Ureter (tissue), 1 donor: ENCODE measurements at regions not wholly inside any gene's neighbourhood (a gene's known extent, or its start where the extent isn't known, plus 50 kb on each side); places are given as distances from the start of the nearest gene placed in this dataset.
"Not testable (repeated sequence)": the region's sequence is repeated elsewhere in the genome, so short reads cannot be mapped to it uniquely, and the experiment has no call there.

Experiments
- DNase-seq: peaks from one replicate; pipeline ENCODE4 v3.0.0-alpha.2; 2020; ENCODE audit warnings: low spot score
- donor health status: DM: yes; HTN: yes; CAD: no.

DNA sequence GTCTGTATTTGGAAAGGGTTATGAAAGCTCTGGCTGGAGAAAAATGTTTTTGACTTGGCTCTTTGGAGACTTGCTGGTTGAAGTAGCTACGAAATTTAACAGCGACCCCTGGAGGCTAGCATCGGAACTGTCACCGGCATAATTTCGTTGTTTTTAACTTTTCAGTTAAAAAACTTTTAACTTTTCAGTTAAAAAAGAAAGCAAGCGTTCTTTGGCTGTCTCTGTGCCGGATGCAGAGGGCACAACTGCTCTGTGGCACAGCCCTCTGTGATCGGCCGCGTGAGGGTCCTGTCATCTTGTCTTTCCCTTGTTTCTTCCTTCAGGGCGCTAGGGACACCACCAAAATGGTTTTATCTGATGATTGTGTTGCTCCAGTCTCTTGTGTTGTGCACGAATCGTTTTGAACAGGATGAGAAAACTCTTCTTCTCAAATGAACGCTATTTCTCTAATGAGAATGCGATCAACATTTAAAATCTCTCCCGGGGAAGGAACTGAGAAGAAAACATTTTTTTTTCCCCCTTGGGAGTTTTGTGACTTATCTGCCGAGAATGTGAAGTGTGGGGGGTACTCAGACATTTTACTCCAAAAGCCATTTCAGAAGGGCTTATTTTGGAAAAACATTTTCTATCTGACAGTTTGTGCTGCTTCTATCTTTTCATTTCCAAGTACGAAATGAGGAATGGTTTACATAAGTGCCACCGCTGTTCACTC is 57.1 kb downstream of the ADCYAP1 start:
- DNase-seq: no peak

DNA sequence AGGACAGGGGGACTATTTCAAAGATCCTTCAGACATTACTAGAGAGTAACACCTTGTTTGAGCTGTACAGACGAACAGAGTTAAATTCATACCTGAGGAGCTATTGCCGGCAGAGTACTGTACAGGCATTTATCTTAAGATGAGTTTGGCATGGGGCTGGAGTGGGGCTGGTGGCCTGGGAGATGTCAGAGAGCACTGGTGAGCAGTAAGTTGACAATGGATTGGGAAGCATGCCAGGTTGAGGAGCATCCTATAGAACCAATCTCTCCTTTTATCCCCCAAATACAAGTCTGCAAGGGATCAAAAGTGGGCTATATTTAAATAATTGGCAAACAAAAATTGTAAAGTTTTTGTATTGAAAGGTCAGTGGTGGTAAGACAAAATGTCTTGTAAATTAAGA is 58.6 kb downstream of the ADCYAP1 start:
- no peak for DNase-seq

DNA sequence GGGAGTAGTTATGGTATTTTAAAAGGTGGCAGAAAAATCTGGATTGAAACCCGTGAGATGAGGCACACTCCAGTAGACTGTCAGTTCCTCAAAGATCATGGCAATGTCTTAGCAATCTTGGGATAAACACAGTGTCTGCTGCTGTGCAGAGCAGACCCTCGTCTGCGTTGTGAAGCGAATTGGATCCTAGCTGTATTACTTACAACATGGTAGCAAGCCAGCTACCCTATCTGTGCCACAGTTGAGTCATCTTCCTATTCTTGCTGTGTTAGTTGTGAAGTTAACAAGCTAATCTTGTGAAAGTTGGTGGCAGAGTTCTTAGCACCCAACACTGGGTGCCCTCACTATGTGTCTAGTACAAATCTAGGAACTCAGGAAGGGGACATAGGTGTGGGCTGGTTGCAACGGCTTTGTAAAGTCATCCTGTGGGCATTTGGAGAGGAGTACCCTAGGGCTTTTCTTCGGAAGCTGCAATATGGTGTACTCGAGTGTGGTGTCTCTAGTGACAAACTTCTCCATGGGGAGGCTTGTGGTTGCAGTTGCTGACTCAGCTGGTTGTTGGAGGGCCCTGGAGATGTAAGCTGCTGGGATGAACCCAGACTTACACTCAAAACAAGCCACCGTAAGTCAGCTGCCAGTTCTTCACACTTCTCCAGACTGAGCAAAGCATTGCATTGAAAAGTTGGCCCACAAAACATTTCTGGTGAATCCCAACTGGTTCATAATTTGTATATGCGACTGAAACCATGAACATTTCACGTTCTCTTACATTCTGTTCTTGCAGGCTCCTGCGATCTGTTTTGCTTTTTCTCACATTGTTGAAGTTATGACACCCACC is 61.5 kb downstream of the ADCYAP1 start:
- DNase-seq: no peak

DNA sequence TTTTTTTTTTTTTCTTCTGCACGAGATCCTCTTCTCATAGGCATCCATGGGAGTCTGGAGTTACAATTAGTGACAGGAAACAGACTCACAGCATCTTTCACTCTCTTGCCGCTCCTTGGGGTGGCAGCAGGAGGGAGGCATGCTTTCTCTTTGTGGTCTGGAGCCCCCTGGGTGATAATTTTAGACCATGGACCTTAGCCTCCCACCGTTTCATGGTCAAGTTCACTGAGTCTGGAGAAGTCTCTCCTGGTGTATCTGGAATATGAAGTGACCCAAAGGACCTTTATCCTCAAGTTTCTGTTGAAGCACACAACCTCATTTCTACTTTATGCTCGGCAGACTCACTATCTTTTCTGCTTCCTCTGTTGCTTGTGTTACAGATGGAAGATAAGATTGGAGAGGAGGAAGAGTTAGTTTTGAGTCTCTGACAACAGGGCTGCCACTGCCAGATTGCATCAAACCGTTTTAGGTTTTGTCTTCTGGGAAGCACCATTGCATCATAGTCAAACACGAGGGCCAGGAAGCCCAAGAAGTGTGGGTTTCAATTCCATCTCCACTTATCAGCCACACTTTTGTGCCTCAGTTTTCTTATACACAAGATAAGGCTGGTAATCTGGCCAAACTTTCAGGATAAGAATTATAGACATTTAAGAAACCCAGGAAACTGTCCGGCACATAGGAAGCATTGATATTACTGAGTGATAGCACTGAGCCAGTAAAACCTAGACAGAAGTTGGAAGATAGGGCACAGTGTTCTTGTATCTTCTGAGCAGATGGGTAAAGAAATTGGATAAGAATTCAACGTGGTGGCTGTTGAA is 62.3 kb downstream of the ADCYAP1 start:
- no peak for DNase-seq

DNA sequence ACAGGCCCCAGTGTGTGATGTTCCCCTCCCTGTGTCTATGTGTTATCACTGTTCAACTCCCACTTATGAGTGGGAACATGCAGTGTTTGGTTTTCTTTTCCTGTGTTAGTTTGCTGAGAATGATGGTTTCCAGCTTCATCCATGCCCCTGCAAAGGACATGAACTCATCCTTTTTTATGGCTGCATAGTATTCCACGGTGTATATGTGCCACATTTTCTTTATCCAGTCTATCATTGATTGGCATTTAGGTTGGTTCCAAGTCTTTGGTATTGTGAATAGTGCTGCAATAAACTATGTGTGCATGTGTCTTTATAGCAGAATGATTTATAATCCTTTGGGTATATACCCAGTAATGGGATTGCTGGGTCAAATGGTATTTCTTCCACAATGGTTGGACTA is 64.2 kb downstream of the ADCYAP1 start:
- not testable (repeated sequence) for DNase-seq

DNA sequence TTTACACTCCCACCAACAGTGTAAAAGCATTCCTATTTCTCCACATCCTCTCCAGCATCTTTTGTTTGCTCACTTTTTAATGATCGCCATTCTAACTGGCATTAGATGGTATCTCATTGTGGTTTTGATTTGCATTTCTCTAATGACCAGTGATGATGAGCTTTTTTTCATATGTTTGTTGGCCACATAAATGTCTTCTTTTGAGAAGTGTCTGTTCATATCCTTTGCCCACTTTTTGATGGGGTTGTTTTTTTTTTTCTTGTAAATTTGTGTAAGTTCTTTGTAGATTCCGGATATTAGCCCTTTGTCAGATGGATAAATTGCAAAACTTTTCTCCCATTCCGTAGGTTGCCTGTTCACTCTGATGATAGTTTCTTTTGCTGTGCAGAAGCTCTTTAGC is 64.6 kb downstream of the ADCYAP1 start:
- not testable (repeated sequence) for DNase-seq

DNA sequence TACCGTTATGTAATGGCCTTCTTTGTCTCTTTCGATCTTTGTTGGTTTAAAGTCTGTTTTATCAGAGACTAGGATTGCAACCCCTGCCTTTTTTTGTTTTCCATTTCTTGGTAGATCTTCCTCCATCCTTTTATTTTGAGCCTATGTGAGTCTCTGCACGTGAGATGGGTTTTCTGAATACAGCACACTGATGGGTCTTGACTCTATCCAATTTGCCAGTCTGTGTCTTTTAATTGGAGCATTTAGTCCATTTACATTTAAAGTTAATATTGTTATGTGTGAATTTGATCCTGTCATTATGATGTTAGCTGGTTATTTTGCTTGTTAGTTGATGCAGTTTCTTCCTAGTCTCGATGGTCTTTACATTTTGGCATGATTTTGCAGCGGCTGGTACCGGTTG is 69.9 kb downstream of the ADCYAP1 start:
- not testable (repeated sequence) for DNase-seq

DNA sequence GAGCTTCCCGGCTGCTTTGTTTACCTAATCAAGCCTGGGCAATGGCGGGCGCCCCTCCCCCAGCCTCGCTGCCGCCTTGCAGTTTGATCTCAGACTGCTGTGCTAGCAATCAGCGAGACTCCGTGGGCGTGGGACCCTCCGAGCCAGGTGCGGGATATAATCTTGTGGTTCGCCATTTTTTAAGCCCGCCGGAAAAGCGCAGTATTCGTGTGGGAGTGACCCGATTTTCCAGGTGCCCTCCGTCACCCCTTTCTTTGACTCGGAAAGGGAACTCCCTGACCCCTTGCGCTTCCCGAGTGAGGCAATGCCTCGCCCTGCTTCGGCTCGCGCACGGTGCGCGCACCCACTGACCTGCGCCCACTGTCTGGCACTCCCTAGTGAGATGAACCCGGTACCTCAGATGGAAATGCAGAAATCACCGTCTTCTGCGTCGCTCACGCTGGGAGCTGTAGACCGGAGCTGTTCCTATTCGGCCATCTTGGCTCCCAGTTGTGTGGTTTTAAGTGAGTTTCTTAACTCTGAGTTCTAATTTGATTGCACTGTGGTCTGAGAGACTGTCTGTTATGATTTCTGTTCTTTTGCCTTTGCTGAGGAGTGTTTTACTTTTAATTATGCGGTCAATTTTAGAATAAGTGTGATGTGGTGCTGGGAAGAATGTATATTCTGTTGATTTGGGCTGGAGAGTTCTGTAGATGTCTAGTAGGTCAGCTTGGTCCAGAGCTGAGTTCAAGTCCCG is 71.9 kb downstream of the ADCYAP1 start:
- not testable (repeated sequence) for DNase-seq

DNA sequence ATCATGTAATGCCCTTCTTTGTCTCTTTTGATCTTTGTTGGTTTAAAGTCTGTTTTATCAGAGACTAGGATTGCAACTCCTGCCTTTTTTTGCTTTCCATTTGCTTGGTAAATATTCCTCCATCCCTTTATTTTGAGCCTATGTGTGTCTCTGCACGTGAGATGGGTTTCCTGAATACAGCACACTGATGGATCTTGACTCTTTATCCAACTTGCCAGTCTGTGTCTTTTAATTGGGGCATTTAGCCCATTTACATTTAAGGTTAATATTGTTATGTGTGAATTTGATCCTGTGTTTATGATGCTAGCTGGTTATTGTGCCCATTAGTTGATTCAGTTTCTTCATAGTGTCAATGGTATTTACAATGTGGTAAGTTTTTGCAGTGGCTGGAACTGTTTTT is 72.7 kb downstream of the ADCYAP1 start:
- DNase-seq: not testable (repeated sequence)

DNA sequence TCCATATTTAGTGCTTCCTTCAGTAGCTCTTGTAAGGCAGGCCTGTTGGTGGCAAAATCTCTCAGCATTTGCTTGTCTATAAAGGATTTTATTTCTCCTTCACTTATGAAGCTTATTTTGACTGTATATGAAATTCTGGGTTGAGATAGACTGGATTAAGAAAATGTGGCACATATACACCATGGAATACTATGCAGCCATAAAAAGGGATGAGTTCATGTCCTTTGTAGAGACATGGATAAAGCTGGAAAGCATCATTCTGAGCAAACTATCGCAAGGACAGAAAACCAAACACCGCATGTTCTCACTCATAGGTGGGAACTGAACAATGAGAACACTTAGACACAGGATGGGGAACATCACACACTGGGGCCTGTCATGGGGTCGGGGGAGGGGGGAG is 73.1 kb downstream of the ADCYAP1 start:
- not testable (repeated sequence) for DNase-seq

DNA sequence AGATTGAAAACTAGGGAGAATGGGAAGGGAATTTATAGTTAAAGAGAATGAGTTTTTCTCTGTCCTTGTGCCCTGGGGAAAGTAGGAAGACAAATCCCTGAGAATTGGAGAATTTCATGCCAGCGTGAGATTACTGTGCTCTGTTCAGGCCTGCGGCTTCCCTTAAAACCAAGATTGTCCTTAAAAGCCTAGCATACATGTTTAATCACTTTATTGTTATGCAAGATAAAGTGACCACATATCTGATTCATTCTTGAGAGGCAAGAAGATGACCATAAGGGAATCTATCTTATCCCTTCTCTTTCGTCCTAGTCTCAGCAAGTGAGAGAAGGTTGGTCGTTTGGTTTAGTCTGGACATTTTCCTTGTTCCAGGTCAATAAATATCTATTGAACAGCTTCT is 75.9 kb downstream of the ADCYAP1 start:
- DNase-seq: no peak

DNA sequence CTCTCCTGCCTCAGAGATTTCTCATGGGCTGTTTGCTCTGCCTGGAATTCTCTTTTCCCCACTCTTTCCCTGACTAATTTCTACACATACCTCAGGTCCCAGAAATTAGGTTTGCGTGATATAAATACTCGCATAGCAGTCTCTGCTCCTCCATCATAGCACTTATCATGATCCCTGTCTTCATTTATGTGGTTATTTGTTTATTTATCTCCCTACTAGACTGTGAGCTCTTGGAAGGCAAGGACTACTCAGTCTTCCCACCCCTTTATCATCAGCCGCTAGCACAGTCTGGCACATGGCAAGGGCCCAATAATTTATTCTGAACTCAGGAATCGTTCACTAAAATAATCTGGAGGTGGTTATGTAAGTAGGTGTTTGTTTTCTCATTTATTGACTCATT is 79.3 kb downstream of the ADCYAP1 start:
- DNase-seq: no peak

DNA sequence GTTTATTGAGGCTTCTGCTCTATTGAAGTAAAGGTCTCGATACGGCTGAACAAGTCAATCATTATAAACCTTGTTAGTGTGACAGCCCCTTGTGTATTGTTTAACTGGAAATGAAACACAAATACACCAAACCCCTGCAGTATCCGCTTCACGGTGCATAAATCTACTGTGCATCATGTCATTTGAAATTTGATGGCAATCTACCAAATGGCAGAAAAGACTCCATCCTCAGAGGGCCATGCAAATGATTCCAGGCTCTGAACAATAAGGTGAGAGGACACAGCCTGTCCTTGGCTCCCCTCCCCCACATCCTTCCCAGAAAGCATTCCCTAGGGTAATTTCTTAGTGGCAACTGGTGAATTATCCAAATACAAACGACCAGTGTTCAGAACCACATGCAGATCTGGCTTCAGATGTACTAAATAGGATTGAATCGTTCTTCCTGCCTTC is 80.6 kb downstream of the ADCYAP1 start:
- DNase-seq: no peak

DNA sequence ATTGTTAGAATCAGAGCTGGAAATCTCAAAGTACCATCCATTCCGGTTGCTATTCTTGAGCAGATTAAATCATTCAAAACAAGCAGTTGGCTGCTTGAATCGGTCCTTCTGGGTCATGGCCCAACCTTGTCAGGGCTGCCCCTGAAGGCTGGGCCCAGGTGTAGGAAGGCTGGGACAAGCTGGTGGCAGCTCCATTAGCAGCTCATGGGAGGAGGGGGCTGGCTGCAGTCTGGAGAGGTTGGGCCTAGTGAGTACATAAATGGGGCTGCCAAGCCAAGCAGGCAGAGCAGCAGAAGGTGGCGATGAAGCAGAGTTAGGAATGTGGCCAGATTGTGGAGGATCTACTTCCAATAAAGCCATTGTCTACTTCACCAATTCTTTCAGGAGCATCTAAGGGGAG is 81.4 kb downstream of the ADCYAP1 start:
- DNase-seq: no peak

DNA sequence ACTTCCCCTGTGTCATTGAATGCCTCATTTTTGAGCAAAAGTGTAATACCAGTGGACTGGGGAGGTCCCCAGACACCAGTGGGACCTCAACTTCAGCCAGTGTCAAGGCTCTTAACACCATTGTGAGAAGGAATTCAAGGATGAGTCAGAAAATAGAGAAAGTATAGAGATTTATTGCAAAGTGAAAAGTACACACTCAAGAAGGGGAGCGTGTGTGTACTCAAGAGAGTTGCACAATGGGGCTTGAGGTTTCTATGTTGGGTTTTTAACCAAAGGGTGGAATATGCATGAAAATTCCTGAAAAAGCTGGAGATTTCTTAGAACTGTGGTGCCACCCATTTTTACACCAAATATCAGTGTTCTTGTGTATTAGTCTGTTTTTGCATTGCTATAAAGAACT is 81.9 kb downstream of the ADCYAP1 start:
- no peak for DNase-seq

DNA sequence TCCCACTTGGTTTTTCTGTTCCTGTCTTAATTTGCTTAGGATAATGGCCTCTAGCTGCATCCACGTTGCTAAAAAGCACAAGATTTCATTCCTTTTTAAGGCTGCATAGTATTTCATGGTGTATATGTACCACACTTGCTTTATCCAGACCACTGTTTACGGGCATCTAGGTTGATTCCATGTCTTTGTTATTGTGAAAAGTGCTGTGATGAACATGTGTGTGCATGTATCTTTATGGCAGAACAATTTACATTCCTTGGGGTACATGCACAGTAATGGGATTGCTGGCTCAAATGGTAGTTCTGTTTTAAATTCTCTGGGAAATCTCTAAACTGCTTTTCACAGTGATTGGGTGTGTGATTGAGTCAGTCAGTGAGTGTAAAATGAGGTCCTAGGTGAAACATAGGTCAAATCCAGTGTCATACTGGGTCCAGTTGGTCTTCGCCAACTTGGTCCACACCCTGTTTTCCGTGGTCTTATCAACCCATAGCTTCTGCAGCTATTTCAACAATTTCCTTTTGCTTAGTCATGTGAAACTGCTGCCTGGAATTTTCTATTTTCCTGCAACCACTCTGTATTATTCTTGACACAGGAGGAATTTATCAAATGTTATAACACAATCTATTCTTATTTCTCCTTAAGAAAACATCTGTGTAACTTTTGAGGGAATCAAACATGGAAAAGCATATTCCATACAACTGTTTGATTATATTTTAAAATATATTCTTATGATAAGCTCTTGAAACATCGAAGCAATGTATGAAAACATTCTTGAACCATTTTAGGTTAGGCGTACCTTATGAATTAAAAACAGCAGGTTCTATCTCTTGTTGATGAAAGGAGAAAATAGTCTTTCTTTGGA is 82.9 kb downstream of the ADCYAP1 start:
- no peak for DNase-seq

DNA sequence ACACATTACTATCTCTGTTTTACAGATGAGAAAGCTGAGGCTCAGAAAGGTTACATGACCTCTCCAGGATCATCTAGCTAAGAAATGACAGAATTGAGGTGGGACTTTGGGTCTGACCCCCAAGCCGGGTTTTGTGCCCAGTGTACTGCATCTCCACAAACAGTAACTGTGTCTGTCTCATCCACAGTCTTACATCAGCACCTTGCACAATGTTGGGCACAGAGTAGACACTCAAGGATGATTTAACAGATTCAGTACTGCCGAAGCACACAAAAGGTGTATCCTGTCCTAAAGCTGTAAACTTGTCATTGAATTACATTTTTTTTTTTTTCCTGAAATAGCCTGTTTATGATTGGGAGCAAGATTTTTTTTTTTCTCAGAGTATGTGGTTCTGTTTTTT is 84.8 kb downstream of the ADCYAP1 start:
- no peak for DNase-seq

DNA sequence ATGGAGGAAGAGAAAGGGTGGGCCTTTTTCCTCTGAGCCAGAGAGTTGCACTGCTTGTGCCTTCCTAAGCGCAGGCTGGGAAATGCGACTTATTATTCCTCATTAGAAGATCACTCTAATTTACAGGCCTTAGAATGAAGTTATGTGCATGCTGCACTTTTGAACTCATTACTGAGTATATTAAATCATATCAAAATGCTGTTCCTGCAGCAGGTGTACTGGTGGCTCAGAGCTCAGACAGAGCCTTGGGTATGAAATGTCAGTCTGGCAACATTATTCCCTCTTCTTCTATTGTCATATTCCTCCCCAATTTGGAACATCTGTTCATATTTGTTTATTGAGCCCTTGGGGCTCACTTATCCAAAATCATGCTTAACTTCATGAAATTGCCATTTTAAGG is 85.5 kb downstream of the ADCYAP1 start:
- no peak for DNase-seq

DNA sequence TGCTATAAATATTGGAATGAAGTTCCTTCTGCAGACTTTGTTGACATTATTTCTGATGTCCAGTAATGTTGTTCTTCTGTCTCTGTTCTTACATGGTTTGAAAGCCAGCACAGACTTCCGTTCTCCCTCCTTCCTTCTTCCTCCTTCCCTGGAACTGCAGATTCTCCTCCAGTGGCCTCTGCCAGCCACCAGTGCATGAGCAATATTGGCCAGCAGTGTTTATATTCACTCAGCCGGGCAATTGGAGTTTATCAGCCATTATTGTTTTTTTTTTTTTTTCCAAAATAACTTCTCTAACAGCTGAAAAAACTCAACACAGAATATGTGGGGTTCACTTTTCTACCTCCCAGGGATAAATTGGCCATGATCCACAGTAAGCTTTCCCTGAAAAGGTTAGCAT is 86.8 kb downstream of the ADCYAP1 start:
- no peak for DNase-seq

DNA sequence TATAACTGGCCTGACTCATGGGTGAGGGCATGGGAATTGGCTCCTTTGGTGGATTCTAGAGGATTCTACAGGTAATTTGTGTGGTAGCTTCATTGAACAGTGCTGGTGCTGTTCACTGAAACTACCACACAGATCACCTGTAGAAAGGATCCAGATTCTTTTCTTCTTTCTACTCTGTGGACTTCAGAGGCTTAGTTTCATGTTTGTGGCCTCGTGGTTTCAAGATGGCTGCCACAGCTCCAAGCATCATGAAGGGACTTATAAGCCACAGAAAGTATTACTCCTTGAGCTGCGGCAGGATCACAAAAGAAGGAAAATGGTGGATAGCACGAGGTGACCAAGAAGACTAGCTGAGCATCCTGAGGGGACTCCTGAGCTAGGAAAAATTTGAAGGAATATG is 88.9 kb downstream of the ADCYAP1 start:
- no peak for DNase-seq

DNA sequence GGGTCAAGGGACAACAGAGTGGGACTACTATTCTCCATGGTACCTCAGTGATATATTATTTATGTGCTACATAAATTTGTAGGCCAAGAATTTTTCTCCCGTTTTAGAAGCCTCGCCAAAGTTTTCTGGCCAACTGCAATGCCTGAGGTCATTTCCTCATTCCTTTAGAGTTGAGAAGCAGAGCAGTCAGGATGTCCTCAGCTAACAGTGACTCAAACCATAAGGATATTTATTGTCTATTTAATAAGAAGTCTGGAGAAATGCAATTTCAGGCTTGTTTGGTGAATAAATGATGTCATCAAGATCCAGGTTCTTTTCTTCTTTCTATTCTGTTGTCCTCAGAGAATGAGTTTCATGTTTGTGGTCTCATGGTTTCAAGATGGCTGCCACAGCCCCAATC is 91.0 kb downstream of the ADCYAP1 start:
- DNase-seq: no peak
